Spleen (tissue), 11 donors: ENCODE measurements at regions not wholly inside any gene's neighbourhood (a gene's known extent, or its start where the extent isn't known, plus 50 kb on each side); places are given as distances from the start of the nearest gene placed in this dataset.

Experiments
- DNase-seq: peaks from one replicate; pipeline ENCODE4 v3.0.0-alpha.2; 2020
- H3K27ac ChIP-seq, 8 donors: fragments of 200-600 bp; sonication (generic) in 7 of 8; 1 replicate in 4 of 8; 2 replicates in 4 of 8; pipeline versions ENCODE4 v1.5.0 to v1.8.0; 2016 to 2021; ENCODE audit warnings: inconsistent platforms in 4 of 8, mild to moderate bottlenecking in 4 of 8, moderate library complexity in 1 of 8
- H3K27me3 ChIP-seq, 7 donors: fragments of 200-600 bp; sonication (generic) in 6 of 7; replicated peaks in 1 of 7; 1 replicate in 4 of 7; 2 replicates in 3 of 7; pipeline versions ENCODE4 v1.5.0 to v1.8.0; 2016 to 2021; ENCODE audit warnings: inconsistent platforms in 3 of 7, mild to moderate bottlenecking in 1 of 7
- H3K36me3 ChIP-seq, 6 donors: fragments of 200-600 bp; sonication (generic) in 5 of 6; 1 replicate in 4 of 6; 2 replicates in 2 of 6; pipeline versions ENCODE4 v1.5.0 to v1.8.0; 2016 to 2021; ENCODE audit warnings: inconsistent platforms in 2 of 6
- H3K4me1 ChIP-seq, 6 donors: fragments of 200-600 bp; sonication (generic) in 5 of 6; 1 replicate in 3 of 6; 2 replicates in 3 of 6; pipeline versions ENCODE4 v1.5.0 to v1.8.0; 2016 to 2021; ENCODE audit warnings: inconsistent platforms in 3 of 6
- H3K4me3 ChIP-seq, 8 donors: fragments of 200-600 bp; sonication (generic) in 7 of 8; 1 replicate in 4 of 8; 2 replicates in 4 of 8; pipeline versions ENCODE4 v1.5.0 to v1.8.0; 2016 to 2021; ENCODE audit warnings: inconsistent platforms in 4 of 8, mild to moderate bottlenecking in 4 of 8, moderate library complexity in 2 of 8
- H3K9me3 ChIP-seq, 8 donors: fragments of 200-600 bp; sonication (generic) in 7 of 8; 1 replicate in 4 of 8; 2 replicates in 4 of 8; pipeline versions ENCODE4 v1.5.0 to v1.8.0; 2016 to 2021; ENCODE audit warnings: inconsistent platforms in 4 of 8
- POLR2A ChIP-seq, 3 donors: fragments of 450-650 bp; IDR thresholded peaks; one replicate each; pipeline ENCODE4 v1.5.1; 2017; ENCODE audit warnings: antibody characterized with exemption in 3 of 3, mild to moderate bottlenecking in 1 of 3
- POLR2AphosphoS5 ChIP-seq, 3 donors: sonication (generic); formaldehyde crosslinking; IDR thresholded peaks; one replicate each; pipeline ENCODE4 v1.5.1; 2017; ENCODE audit warnings: antibody characterized with exemption in 3 of 3
- WGBS, 5 donors: extraction: QIAGEN DNeasy Blood & Tissue Kit in 3 of 5; methylation state at CpG; one replicate each; pipeline versions ENCODE4 v1.1.5 to v1.1.7; 2013 to 2018; 5-methylcytosine and 5-hydroxymethylcytosine counted together
- intact Hi-C: fragments of 100-400 bp; cut with DNase I; formaldehyde crosslinking; loops from one replicate; pipeline ENCODE4 v1.15.0; 2023; ENCODE audit warnings: low total_unique reads
- TF ChIP-seq, protein P1 (sequence below), 11 experiments: fragments of 200-600 bp in 7 of 11; fragments of 450-650 bp in 4 of 11; sonication (generic) in 4 of 11; IDR thresholded peaks in 8 of 11; conservative IDR thresholded peaks in 3 of 11; 1 replicate in 7 of 11; 2 replicates in 4 of 11; pipeline versions ENCODE4 v1.4.0 to v1.8.0; 2016 to 2021; ENCODE audit warnings: antibody characterized with exemption in 11 of 11, inconsistent platforms in 4 of 11, mild to moderate bottlenecking in 1 of 11
- donor health status: healthy with polysubstance abuse.
- donor health status: DM: no; HTN: no; CAD: no; lungs with moderate emphysema.
- donor health status: DM: no; HTN: no; CAD: no.
- donor health status: Bipolar disorder and iron deficiency.
- donor health status: healthy.
- donor health status: DM: no; HTN: no; CAD: no.
- donor health status: DM: yes; HTN: yes; CAD: no.

- WGBS, 5 donors = 78 to 92% (median 89%) methylated on average over 3 of the region's 3 CpGs
- no peak for DNase-seq
- no peaks in the 10 kb centered on the region for H3K36me3 ChIP-seq
- no peaks in the 10 kb centered on the region for H3K9me3 ChIP-seq
- intact Hi-C loops = no loop called here
- H3K27me3 ChIP-seq = no peaks in the 10 kb centered on the region
- no peak for TF ChIP-seq POLR2A (IDR thresholded peaks at IDR 0.05)
- TF ChIP-seq, protein P1, sequence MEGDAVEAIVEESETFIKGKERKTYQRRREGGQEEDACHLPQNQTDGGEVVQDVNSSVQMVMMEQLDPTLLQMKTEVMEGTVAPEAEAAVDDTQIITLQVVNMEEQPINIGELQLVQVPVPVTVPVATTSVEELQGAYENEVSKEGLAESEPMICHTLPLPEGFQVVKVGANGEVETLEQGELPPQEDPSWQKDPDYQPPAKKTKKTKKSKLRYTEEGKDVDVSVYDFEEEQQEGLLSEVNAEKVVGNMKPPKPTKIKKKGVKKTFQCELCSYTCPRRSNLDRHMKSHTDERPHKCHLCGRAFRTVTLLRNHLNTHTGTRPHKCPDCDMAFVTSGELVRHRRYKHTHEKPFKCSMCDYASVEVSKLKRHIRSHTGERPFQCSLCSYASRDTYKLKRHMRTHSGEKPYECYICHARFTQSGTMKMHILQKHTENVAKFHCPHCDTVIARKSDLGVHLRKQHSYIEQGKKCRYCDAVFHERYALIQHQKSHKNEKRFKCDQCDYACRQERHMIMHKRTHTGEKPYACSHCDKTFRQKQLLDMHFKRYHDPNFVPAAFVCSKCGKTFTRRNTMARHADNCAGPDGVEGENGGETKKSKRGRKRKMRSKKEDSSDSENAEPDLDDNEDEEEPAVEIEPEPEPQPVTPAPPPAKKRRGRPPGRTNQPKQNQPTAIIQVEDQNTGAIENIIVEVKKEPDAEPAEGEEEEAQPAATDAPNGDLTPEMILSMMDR (IDR thresholded peaks at IDR 0.05 in 8 of 11, conservative IDR thresholded peaks at IDR 0.05 in 3 of 11) = no peak
- TF ChIP-seq POLR2AphosphoS5 (IDR thresholded peaks at IDR 0.05) = no peak
- peaks cover 5 to 12% (median 8%) of the 10 kb centered on the region in 6 donors for H3K4me1 ChIP-seq
- no peak overlapping the region for H3K4me3 ChIP-seq
- H3K27ac ChIP-seq = no peak overlapping the region
These were observed 293.1 kb downstream of the RPAP3 start for GRCh38 chr12:47412601-47413236.

- Histone ChIP-seq H3K4me1 (peaks cover 5 to 20% (median 14%) of the 10 kb centered on the region in 6 donors), H3K27ac (no peak overlapping the region), H3K4me3 (no peak overlapping the region), H3K9me3 (no peaks in the 10 kb centered on the region), H3K36me3 (no peaks in the 10 kb centered on the region), H3K27me3 (no peaks in the 10 kb centered on the region)
- no peak for DNase-seq
- intact Hi-C loops = no loop called here
- TF ChIP-seq, protein P1 (IDR thresholded peaks at IDR 0.05 in 8 of 11, conservative IDR thresholded peaks at IDR 0.05 in 3 of 11) = no peak
- no peak for TF ChIP-seq POLR2A (IDR thresholded peaks at IDR 0.05)
- no peak for TF ChIP-seq POLR2AphosphoS5 (IDR thresholded peaks at IDR 0.05)
These were observed 293.9 kb downstream of the RPAP3 start for GRCh38 chr12:47411966-47412365.

GRCh38 chr12:47410862-47411261 lies 295.0 kb downstream of the RPAP3 start:
- H3K36me3 ChIP-seq = no peaks in the 10 kb centered on the region
- 92 to 97% (median 94%) methylated on average over 3 of the region's 3 CpGs for WGBS, 5 donors
- no peak overlapping the region for H3K27ac ChIP-seq
- no peaks in the 10 kb centered on the region for H3K9me3 ChIP-seq
- TF ChIP-seq, protein P1 (IDR thresholded peaks at IDR 0.05 in 8 of 11, conservative IDR thresholded peaks at IDR 0.05 in 3 of 11) = no peak
- TF ChIP-seq POLR2AphosphoS5 (IDR thresholded peaks at IDR 0.05) (no peak), POLR2A (IDR thresholded peaks at IDR 0.05) (no peak)
- no peak overlapping the region for H3K4me3 ChIP-seq
- no peaks in the 10 kb centered on the region for H3K27me3 ChIP-seq
- peaks cover 5 to 20% (median 14%) of the 10 kb centered on the region in 6 donors for H3K4me1 ChIP-seq
- intact Hi-C loops = no loop called here
- DNase-seq = no peak

- TF ChIP-seq, protein P1 (IDR thresholded peaks at IDR 0.05 in 8 of 11, conservative IDR thresholded peaks at IDR 0.05 in 3 of 11) = no peak
- TF ChIP-seq POLR2A (IDR thresholded peaks at IDR 0.05) (no peak), POLR2AphosphoS5 (IDR thresholded peaks at IDR 0.05) (no peak)
- Histone ChIP-seq H3K27ac (no peak overlapping the region), H3K4me1 (peaks cover 5 to 20% (median 14%) of the 10 kb centered on the region in 6 donors), H3K36me3 (no peaks in the 10 kb centered on the region), H3K4me3 (no peak overlapping the region), H3K9me3 (no peaks in the 10 kb centered on the region), H3K27me3 (no peaks in the 10 kb centered on the region)
- no peak for DNase-seq
- intact Hi-C loops = no loop called here
These were observed 295.4 kb downstream of the RPAP3 start for GRCh38 chr12:47410383-47410782.
